Astrocyte of the hippocampus (primary cell): ENCODE measurements at regions not wholly inside any gene's neighbourhood (a gene's known extent, or its start where the extent isn't known, plus 50 kb on each side); places are given as distances from the start of the nearest gene placed in this dataset.
"Not testable (repeated sequence)": the region's sequence is repeated elsewhere in the genome, so short reads cannot be mapped to it uniquely, and the experiment has no call there.

ENCODE experiments used
- DNase-seq: peaks from one replicate; pipeline ENCODE4 v3.0.0; 2011; ENCODE audit warnings: low read depth, low spot score

DNA sequence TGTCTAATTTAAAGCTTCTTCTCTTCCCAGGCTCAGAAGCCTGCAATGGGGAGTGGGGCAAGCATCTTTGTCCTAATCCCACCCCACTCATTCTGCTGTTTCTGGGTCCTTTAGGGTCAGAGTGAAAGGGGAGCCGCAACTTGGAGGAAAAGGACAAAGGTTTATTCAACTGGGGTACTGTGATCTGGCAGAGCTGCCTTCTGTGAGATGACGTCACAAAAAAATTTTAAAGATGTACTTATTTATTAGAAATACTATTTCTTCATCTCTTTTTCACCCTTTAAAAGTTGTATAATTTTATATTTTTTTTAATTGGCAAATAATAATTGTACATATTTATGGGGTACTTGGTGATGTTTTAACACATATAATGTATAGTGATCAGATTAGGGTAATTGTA, 302.6 kb downstream of the TDRD3 start:
- DNase-seq: no peak

GRCh38 chr13:60696602-60697001, 299.6 kb downstream of the TDRD3 start:
- no peak for DNase-seq

- no peak for DNase-seq
Measured at GRCh38 chr13:60691268-60691667, 294.2 kb downstream of the TDRD3 start.

DNA sequence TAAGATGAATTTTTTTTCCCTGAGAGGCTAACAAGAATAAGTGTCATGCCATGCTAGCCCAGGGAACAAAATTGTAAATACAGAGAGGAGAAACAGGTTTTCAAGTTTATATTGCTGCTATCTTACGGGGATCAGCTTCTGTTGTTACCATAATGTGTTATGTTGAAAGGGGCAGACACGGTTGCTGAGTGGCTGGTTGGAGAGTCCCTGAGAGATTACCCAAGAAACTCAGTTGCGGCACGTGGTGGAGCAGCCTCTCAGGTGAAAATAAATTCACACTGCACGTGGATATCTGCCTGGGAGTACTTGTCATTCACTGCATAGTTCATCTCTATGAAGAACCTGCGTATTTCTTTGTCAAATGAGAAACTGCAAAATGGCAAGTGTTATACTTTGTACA, 293.6 kb downstream of the TDRD3 start:
- no peak for DNase-seq

- DNase-seq: no peak
Measured at GRCh38 chr13:60689571-60689970, 292.6 kb downstream of the TDRD3 start.

DNA sequence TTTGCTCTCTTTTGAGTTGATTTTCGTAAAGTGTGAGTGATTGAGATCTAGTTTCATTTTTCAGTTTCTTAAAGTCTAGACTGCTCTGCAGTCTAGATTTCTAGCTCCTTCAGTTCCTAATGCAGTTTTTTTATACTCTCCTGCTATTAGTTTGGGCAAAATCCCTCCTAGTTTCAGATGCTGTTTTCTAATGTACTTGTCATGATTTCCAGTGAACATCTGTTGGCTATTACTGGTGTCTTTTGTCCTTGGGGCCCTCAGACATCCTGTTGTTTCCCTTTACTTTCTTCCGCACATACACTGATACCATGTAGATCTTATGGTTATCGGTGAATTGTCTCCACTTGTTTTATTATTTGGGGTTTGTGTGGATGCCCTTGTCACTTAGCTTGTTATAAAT, 292.1 kb downstream of the TDRD3 start:
- DNase-seq: no peak

DNA sequence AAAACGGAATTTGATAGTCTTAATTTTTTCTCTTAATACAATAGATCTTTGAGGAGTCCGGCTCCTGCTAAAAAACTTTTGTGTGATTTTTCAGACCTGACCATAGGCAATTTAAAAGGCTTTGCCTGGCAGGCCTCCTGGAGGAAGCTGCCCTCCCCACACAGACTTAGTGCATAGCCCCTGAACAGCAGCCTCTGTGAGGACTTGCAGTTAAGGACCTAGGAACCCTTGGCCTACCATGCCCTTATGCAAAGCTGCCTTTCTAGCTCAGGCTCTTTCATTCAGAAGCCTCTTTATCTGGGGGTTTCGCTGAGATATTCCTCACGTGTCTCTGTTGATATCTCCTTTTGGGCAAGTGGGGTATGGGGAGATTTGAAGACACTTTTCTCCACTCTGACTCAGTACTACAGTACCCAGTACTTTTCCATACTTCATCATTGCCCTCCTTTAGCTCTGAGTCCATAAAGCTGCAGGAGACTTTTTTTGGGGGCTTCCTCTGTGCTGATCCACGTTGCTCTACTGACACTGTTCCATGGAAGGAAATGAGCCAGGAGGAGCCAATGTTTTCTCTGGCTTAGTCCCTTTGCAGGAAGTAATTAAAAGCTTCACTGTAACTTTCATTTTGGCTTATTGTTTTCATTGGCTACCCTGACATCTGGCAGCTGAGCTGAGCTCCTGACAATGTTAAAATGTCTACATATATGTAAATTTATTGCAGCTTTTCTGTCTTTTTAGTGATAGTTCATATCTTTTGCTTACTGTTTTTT, 283.1 kb downstream of the TDRD3 start:
- DNase-seq: no peak

- no peak for DNase-seq
Measured at GRCh38 chr13:60679131-60679530, 282.1 kb downstream of the TDRD3 start.

DNA sequence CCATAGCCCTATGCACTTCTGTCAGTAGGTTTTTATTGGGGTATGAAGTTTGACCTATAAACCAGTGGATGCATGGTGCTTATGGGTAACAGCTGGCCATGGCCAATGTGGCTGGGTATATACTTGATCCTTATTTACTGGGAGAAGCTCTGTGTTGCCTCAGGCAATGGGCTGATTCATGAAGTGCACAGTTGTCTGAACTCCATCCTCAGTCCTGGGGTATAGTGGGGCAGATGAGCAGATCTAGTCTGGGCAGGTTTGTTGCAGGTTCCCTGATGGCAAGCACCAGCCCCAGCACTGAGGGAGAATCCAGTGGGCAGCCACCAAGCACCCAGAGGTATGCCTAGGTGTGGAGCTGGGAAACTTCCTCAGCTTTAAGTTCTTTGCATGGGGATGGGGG, 274.4 kb downstream of the TDRD3 start:
- no peak for DNase-seq

DNA sequence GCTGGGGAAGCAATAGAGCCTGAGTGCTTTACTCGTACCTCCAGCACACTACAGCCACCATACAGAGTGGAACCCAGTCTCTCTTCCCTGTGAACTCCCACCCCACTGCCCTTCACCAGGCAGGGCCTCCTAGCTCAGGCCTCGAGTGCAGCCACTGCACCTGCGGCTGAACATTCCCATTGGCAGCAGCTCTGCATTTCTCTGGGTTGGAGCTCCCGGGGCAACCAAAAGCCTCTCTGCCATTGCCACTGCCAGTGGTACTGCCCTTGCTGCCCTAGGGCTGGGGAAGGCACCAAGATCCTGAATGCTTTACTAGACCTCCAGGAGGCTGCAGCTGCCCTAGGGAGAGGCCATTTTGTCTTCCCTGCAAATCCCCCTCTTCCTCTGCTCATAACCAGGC, 266.8 kb downstream of the TDRD3 start:
- DNase-seq: no peak

DNA sequence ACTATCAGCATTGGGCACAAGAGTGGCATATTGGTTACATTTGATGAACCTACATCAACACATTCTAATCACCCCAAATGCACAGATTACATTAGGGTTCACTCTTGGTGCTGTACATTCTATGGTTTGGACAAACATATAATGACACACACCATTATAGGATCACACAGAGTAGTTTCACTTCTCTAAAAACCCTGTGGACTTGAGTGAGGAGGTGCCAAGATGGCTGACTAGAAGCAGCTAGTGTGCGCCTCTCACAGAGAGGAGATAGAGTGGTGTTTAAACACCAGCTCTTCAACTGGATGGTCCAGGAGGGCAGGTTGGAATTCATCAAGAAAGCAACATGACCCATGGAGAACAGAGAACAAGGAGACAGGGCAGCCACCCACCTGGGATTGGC, 265.6 kb downstream of the TDRD3 start:
- DNase-seq: no peak

DNA sequence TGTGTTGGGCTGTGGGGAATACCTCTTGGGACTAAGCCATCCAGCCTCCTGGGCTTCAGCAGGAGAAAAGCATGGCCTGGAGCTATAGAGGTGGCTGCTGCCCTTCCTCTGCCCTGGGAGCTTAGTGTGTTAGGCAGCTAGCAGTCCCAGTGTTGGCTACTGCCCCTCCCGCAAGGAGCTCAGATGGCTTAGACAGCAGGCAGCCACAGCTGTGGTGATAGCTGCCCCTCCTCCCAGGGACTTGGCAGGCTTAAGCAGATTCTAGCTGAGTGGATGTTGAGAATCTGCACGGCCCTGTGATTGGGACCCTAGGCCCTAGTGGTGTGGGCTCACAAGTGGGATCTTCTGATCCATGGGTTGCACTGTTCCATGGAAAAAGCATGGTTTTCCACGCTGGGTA, 264.5 kb downstream of the TDRD3 start:
- no peak for DNase-seq

DNA sequence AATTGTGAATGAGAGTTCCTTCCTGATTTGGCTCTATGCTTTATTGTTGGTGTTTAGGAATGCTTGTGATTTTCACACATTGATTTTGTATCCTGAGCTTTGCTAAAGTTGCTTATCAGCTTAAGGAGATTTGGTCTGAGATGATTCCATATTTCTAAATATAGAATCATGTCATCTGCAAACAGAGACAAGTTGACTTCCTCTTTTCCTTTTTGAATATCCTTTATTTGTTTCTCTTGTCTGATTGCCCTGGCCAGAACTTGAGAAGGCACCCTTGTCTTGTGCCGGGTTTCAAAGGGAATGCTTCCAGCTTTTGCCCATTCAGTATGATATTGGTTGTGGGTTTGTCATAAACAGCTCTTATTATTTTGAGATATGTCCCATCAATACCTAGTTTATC, 260.6 kb downstream of the TDRD3 start:
- not testable (repeated sequence) for DNase-seq

DNA sequence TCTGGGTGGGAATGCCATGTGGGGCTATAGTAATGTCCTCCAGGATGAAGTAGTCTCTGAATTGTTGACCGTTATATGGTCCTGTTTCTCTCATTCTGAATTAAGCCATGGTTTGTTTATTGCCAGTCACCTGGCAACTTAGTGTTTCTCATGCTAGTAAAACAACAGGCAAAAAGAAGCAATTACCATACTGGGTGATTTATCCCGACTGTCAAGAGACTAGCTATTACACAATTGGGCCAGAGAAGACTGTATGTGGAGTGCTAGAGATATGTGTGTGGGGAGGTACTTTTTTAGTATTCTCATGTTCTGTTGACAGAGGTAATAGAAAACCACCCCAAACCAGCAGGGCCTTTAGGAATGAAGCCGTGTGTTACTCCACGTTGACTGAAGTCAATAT, 258.2 kb downstream of the TDRD3 start:
- DNase-seq: peak; percentile 6

DNA sequence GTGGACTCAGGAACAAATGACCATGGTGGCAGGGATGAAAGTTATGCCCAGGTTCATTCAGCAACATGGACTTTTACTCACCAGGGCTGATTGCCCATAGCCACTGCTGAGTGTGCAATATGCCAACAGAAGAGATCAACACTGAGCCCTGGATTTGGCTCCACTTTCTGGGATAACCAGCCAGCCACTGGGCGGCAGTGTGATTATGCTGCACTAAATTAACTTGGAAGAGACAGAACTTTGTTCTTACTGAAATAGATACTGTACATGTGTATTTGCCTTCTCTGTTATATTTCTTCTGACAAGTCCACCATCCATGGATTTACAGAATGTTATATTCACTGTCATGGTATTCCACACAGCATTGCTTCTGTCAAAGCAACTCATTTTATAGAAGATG, 257.4 kb downstream of the TDRD3 start:
- DNase-seq: peak; percentile 70

DNA sequence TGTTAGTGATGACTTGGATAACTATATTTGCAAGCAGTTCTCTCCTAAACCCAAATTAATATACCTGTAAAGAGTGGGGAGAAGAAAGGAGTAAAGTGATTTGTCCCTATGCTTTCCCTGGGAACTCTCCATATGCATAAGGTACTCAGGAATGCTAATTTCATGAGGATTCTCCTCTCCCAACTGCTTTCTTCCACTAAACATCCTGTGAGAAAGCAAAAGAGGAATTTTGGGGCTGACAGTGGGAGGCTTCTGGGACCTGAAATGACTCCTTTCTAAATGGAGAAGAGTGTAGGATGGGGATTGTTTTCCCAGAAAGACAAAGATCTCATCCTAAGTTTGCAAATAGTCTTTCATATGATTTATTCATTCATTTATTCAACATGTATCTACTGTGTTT, 250.5 kb downstream of the TDRD3 start:
- no peak for DNase-seq

DNA sequence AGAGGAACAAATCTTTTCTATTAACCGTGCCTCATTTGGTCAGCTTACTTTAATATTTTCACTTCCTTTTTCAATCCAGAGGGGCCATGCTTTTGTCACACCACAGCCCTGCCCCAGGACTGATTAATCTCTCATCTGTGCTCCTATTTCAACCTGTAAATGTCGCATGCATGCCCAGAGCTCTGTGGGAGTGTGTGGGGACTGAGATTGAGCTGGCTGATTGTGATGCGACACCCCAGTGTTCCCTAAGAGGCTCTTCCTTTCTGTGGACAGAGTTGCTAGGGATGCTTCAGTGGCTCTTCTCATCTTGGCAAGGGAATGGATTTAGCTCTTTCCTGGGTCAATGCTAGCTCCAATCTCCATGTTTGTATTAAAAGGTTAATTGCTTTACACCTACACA, 249.6 kb downstream of the TDRD3 start:
- no peak for DNase-seq

- peak; percentile 15 for DNase-seq
Measured at GRCh38 chr13:60645676-60646075, 248.7 kb downstream of the TDRD3 start.

DNA sequence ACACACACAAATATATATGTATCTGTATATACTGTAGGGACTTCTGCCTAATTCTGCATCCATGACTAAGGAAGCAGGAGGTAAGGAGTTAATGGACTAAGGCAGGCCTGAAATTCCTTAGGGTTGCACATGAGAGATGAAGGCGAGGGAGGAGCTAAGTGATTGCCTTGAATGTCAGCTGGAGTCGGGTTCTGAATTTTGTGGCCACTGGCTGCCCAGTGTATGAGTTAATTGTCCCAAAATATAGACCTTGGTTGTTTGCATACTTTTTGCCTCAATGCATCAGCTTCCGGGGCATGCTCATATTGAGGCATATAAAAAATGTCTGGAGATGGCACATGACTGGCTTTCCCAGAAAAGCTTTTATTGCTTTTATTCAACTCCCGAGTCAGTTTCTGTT, 245.5 kb downstream of the TDRD3 start:
- DNase-seq: no peak

DNA sequence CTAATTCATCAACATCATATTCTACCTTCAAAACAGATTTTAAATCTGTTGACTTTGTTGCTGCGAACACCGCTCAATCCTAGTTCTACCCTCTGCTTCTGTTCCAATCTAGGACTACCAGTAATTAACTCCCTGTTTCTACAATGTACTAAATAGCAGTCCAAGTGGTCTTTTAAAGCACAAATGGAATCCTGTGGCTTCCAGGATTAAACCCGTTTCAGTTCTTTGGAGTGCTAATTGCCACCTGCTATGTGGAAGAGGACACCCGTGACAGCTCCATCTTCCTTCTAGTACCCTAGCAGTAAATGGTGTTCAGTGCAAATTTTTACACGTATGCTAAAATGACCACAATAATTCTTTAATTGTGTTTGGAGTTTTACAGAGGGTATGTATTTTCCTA, 232.1 kb downstream of the TDRD3 start:
- DNase-seq: no peak

GRCh38 chr13:60627071-60627686, 230.2 kb downstream of the TDRD3 start:
- DNase-seq: peak; percentile 76
